Neural cell (in vitro differentiated cells): ENCODE measurements at regions not wholly inside any gene's neighbourhood (a gene's known extent, or its start where the extent isn't known, plus 50 kb on each side); places are given as distances from the start of the nearest gene placed in this dataset.

Experiments used
- MXI1 ChIP-seq: fragments of 450-650 bp; conservative IDR thresholded peaks from 2 replicates; pipeline ENCODE4 v1.6.1; 2014; ENCODE audit warnings: antibody characterized with exemption, mild to moderate bottlenecking; ENCODE audit not compliant: poor library complexity, severe bottlenecking
- TF ChIP-seq, protein P1 (sequence below): fragments of 450-650 bp; IDR thresholded peaks from 2 replicates; pipeline ENCODE4 v1.5.1; 2014; ENCODE audit warnings: antibody characterized with exemption, mild to moderate bottlenecking, moderate library complexity; ENCODE audit not compliant: poor library complexity, severe bottlenecking

DNA sequence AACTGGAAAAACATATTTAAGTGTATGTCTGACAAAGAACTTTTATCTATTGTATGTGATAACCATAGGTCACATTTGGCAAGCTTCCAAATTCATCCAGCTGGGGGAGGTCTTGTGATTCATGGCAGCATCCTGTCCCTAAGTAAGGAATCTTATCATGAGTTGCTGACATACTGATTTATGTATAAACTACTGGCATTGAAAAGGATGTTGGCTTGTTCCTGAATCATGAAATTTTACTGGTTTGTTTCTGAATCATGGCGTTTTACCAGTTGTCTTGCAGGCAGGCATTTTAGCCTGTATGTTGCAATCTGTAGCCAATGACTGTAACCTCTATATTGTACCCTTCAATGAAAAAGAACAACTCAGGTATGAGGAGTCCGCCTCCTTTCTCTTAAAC, 244.8 kb downstream of the IPO8 start:
- TF ChIP-seq, protein P1, sequence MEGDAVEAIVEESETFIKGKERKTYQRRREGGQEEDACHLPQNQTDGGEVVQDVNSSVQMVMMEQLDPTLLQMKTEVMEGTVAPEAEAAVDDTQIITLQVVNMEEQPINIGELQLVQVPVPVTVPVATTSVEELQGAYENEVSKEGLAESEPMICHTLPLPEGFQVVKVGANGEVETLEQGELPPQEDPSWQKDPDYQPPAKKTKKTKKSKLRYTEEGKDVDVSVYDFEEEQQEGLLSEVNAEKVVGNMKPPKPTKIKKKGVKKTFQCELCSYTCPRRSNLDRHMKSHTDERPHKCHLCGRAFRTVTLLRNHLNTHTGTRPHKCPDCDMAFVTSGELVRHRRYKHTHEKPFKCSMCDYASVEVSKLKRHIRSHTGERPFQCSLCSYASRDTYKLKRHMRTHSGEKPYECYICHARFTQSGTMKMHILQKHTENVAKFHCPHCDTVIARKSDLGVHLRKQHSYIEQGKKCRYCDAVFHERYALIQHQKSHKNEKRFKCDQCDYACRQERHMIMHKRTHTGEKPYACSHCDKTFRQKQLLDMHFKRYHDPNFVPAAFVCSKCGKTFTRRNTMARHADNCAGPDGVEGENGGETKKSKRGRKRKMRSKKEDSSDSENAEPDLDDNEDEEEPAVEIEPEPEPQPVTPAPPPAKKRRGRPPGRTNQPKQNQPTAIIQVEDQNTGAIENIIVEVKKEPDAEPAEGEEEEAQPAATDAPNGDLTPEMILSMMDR: no peak
- TF ChIP-seq MXI1: no peak
